K562 (cell line): ENCODE measurements at regions not wholly inside any gene's neighbourhood (a gene's known extent, or its start where the extent isn't known, plus 50 kb on each side); places are given as distances from the start of the nearest gene placed in this dataset.

Experiments used
- ATAC-seq: fragments of 200-7000 bp; cut with Tn5 transposase; 3 replicates; pipeline ENCODE4 v1.9.1; 2020; ENCODE audit warnings: moderate library complexity
- BruUV-seq: library from RNA; stranded (reverse); fragments of 400-500 nt; replicated peaks from 2 replicates; lab custom pipeline; 2021; lab: Mats Ljungman, UMichigan
- CTCF ChIA-PET: fragments of 300-600 bp; formaldehyde crosslinking; extraction: SDS; loops from one replicate; lab custom pipeline; 2021; ENCODE audit warnings: low intra/inter-chr PET ratio; lab: Yijun Ruan, JAX
- POLR2A ChIA-PET: fragments of 300-600, 350-650 bp; sonication (Branson Sonifier 250); formaldehyde crosslinking; extraction: SDS; loops from one replicate; lab custom pipeline; 2021; ENCODE audit warnings: antibody characterized with exemption, inconsistent platforms; lab: Yijun Ruan, JAX
- DNase-seq, 4 experiments: peaks; one replicate each; pipeline versions ENCODE4 v3.0.0 to v3.0.0-alpha.2; 2011 to 2018; ENCODE audit warnings: low spot score in 3 of 4, mixed read lengths in 3 of 4; ENCODE audit errors: extremely low read depth in 1 of 4
- FAIRE-seq: peaks from 2 replicates; lab custom pipeline; 2011; peaks lifted over from hg19 to GRCh38; lab: Jason Lieb, UNC
- H2AFZ ChIP-seq: 2 replicates; pipeline ENCODE4 v1.6.0; 2011; ENCODE audit warnings: low read depth, low read length, control low read depth, inconsistent platforms
- H3K27ac ChIP-seq: fragments of 200-600 bp; 3 replicates; pipeline ENCODE4 v1.8.0; 2011; ENCODE audit warnings: low read depth, mild to moderate bottlenecking, control low read depth, inconsistent platforms, low read length, moderate library complexity, mixed read lengths; ENCODE audit errors: extremely low read depth
- H3K27me3 ChIP-seq, 2 experiments: fragments of 300-600 bp in 1 of 2; 2 replicates in 1 of 2; 3 replicates in 1 of 2; pipeline versions ENCODE4 v1.6.0 to v1.8.0; 2011; ENCODE audit warnings: inconsistent platforms in 2 of 2, low read length in 2 of 2, mild to moderate bottlenecking in 1 of 2, mixed read lengths in 1 of 2, moderate library complexity in 1 of 2; ENCODE audit not compliant: control insufficient read depth in 2 of 2, insufficient read depth in 2 of 2
- H3K36me3 ChIP-seq: fragments of 300-600 bp; 3 replicates; pipeline ENCODE4 v1.8.0; 2011; ENCODE audit warnings: mild to moderate bottlenecking, low read length, inconsistent platforms; ENCODE audit not compliant: control insufficient read depth, insufficient read depth
- H3K4me1 ChIP-seq, 2 experiments: fragments of 200-600 bp in 1 of 2; replicated peaks in 1 of 2; 2 replicates in 1 of 2; 3 replicates in 1 of 2; pipeline versions ENCODE4 v1.5.1 to v1.8.0; 2011; ENCODE audit warnings: inconsistent platforms in 2 of 2, low read length in 2 of 2, mild to moderate bottlenecking in 1 of 2, mixed read lengths in 1 of 2, moderate library complexity in 1 of 2; ENCODE audit not compliant: control insufficient read depth in 2 of 2, insufficient read depth in 2 of 2
- H3K4me2 ChIP-seq: 2 replicates; pipeline ENCODE4 v1.6.1; 2011; ENCODE audit warnings: low read length, control low read depth, inconsistent platforms, mixed read lengths; ENCODE audit not compliant: insufficient read depth
- H3K4me3 ChIP-seq: fragments of 200-600 bp; sonication (generic), shearing (Covaris generic); 2 replicates; pipeline ENCODE4 v1.5.1; 2016; ENCODE audit warnings: control low read depth, inconsistent platforms
- H3K79me2 ChIP-seq: fragments of 200-600 bp; 3 replicates; pipeline ENCODE4 v1.8.0; 2011; ENCODE audit warnings: low read length, inconsistent platforms; ENCODE audit not compliant: control insufficient read depth, insufficient read depth
- H3K9ac ChIP-seq, 2 experiments: 2 replicates each; pipeline versions ENCODE4 v1.6.0 to v1.6.1; 2011; ENCODE audit warnings: low read depth in 2 of 2, low read length in 2 of 2, control low read depth in 1 of 2, inconsistent platforms in 1 of 2, mild to moderate bottlenecking in 1 of 2, mixed read lengths in 1 of 2; ENCODE audit not compliant: insufficient read depth in 1 of 2
- H3K9me1 ChIP-seq: one replicate; pipeline ENCODE4 v1.6.0; 2011; ENCODE audit warnings: inconsistent platforms, mild to moderate bottlenecking, low read length, moderate library complexity; ENCODE audit not compliant: control insufficient read depth, insufficient read depth
- H3K9me3 ChIP-seq: replicated peaks from 2 replicates; pipeline ENCODE4 v1.5.1; 2011; ENCODE audit warnings: low read depth, low read length, inconsistent platforms; ENCODE audit not compliant: control insufficient read depth, insufficient read depth
- H4K20me1 ChIP-seq: replicated peaks from 2 replicates; pipeline ENCODE4 v1.6.1; 2011; ENCODE audit warnings: low read length, inconsistent platforms, mixed read lengths; ENCODE audit not compliant: control insufficient read depth, insufficient read depth
- DIDO1 ChIP-seq: fragments of 450-650 bp; IDR thresholded peaks from 2 replicates; pipeline ENCODE4 v1.6.1; 2016; ENCODE audit warnings: low read depth, missing biosample characterization, missing genetic modification characterization
- EP300 ChIP-seq: IDR thresholded peaks from 2 replicates; pipeline ENCODE4 v1.6.1; 2012; ENCODE audit warnings: low read length, improper control_type of control experiment
- GABPB1 ChIP-seq: sonication (generic); formaldehyde crosslinking; IDR thresholded peaks from 2 replicates; pipeline ENCODE4 v1.8.0; 2022; ENCODE audit warnings: mild to moderate bottlenecking, missing genetic modification reagents
- KAT8 ChIP-seq: fragments of 450-650 bp; IDR thresholded peaks from 2 replicates; pipeline ENCODE4 v1.6.1; 2016; ENCODE audit warnings: low read depth, mild to moderate bottlenecking
- MCM5 ChIP-seq: fragments of 450-650 bp; IDR thresholded peaks from 2 replicates; pipeline ENCODE4 v1.6.1; 2016; ENCODE audit warnings: low read depth
- MTA3 ChIP-seq: fragments of 450-650 bp; formaldehyde crosslinking; IDR thresholded peaks from 2 replicates; pipeline ENCODE4 v1.6.1; 2017; ENCODE audit warnings: mild to moderate bottlenecking, borderline replicate concordance
- POLR3G ChIP-seq: IDR thresholded peaks from 2 replicates; pipeline ENCODE4 v1.6.1; 2011; ENCODE audit not compliant: insufficient read length, insufficient replicate concordance; ENCODE audit errors: extremely low read depth
- TAF9B ChIP-seq: fragments of 450-650 bp; IDR thresholded peaks from 2 replicates; pipeline ENCODE4 v1.6.1; 2018; ENCODE audit warnings: mild to moderate bottlenecking; ENCODE audit not compliant: partially characterized antibody
- TOE1 ChIP-seq, 2 experiments: fragments of 450-650 bp in 1 of 2; sonication (generic) in 1 of 2; formaldehyde crosslinking in 1 of 2; IDR thresholded peaks; 2 replicates each; pipeline versions ENCODE4 v1.7.1 to v1.8.0; 2016 to 2022; ENCODE audit warnings: borderline replicate concordance in 2 of 2, mild to moderate bottlenecking in 2 of 2, antibody characterized with exemption in 1 of 2, inconsistent platforms in 1 of 2, low read depth in 1 of 2, missing genetic modification reagents in 1 of 2, moderate library complexity in 1 of 2
- WGBS: fragments of 100-300 bp; shearing (Covaris generic); methylation state at CpG from one replicate; pipeline ENCODE4 v1.1.6; 2016; ENCODE audit warnings: low coverage, mixed read lengths; ENCODE audit not compliant: insufficient coverage; ENCODE audit errors: missing lambda C conversion rate; 5-methylcytosine and 5-hydroxymethylcytosine counted together
- in situ Hi-C: fragments of 300-500 bp; cut with MboI; formaldehyde crosslinking; loops from 4 replicates; pipeline ENCODE4 v1.15.0; 2018; ENCODE audit warnings: inconsistent platforms, mixed read lengths
- intact Hi-C: fragments of 100-400 bp; cut with micrococcal nuclease; formaldehyde crosslinking; loops from 2 replicates; pipeline ENCODE4 v1.14.2; 2022
- TF ChIP-seq, protein P1 (sequence below): sonication (generic); formaldehyde crosslinking; IDR thresholded peaks from 2 replicates; pipeline ENCODE4 v1.5.0; 2020; ENCODE audit warnings: missing genetic modification reagents
- TF ChIP-seq, protein P2 (sequence below): fragments of 450-650 bp; IDR thresholded peaks from 2 replicates; pipeline ENCODE4 v1.6.1; 2017; ENCODE audit warnings: mild to moderate bottlenecking, moderate library complexity
- TF ChIP-seq, protein P3 (sequence below): fragments of 250-450 bp; sonication (Bioruptor Pico); IDR thresholded peaks from 2 replicates; pipeline ENCODE4 v1.4.0; 2020; ENCODE audit warnings: mild to moderate bottlenecking
- TF ChIP-seq, protein P4 (sequence below): sonication (generic); formaldehyde crosslinking; IDR thresholded peaks from 2 replicates; pipeline ENCODE4 v1.8.0; 2023; ENCODE audit warnings: mild to moderate bottlenecking, missing genetic modification reagents
- TF ChIP-seq, protein P5 (sequence below): fragments of 450-650 bp; IDR thresholded peaks from 2 replicates; pipeline ENCODE4 v1.6.1; 2016; ENCODE audit warnings: antibody characterized with exemption

DNA sequence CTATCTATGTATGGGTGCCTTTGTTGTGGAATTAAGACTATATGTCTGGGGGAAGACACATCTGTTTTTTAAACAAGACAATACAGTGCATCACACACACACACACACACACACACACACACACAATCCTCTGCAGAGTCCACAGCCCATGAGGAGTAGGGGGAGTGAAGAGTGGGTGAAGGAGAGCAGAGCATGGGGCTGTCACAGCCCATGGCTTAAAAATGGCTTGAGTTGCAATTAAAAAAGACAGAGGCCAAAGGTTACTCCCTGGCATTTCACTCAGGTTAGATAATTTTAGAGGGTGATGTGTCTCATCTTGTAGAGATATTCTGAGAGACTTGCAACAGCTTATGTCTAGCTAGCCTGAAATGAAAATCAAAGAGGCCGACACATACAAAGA, 176.5 kb upstream of the PLXNA2 start:
- no peaks in the 10 kb centered on the region for H3K9me3 ChIP-seq
- no peak for FAIRE-seq
- no peaks in the 10 kb centered on the region for H4K20me1 ChIP-seq
- DNase-seq: no peak
- ChIA-PET POLR2A (no interaction called here), CTCF (no interaction called here)
- H3K9ac ChIP-seq: no peak overlapping the region
- H3K79me2 ChIP-seq: no peaks in the 10 kb centered on the region
- H3K4me2 ChIP-seq: no peak overlapping the region
- H3K4me3 ChIP-seq: no peak overlapping the region
- no peaks in the 10 kb centered on the region for H3K9me1 ChIP-seq
- intact Hi-C loops: no loop called here
- 4% methylated on average over 1 of the region's 1 CpG for WGBS
- no TSS peak for BruUV-seq
- H3K27ac ChIP-seq: no peak overlapping the region
- ATAC-seq: no peak
- no peaks in the 10 kb centered on the region for H3K36me3 ChIP-seq
- no peaks in the 10 kb centered on the region; a peak in 1 of 5 replicates for H3K27me3 ChIP-seq
- H3K4me1 ChIP-seq: no peaks in the 10 kb centered on the region
- in situ Hi-C loops: no loop called here
- H2AFZ ChIP-seq: no peak overlapping the region
- TF ChIP-seq TOE1 (IDR thresholded peaks at IDR 0.05; ENCODE audit: borderline replicate concordance): no peak
- TF ChIP-seq TOE1 (CRISPR knock-in tag; IDR thresholded peaks at IDR 0.05; ENCODE audit: borderline replicate concordance, low read depth): no peak
- no peak for TF ChIP-seq POLR3G
- TF ChIP-seq, protein P1, sequence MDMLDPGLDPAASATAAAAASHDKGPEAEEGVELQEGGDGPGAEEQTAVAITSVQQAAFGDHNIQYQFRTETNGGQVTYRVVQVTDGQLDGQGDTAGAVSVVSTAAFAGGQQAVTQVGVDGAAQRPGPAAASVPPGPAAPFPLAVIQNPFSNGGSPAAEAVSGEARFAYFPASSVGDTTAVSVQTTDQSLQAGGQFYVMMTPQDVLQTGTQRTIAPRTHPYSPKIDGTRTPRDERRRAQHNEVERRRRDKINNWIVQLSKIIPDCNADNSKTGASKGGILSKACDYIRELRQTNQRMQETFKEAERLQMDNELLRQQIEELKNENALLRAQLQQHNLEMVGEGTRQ (CRISPR knock-in tag): no peak
- TF ChIP-seq MTA3: no peak
- no peak for TF ChIP-seq KAT8
- TF ChIP-seq, protein P2, sequence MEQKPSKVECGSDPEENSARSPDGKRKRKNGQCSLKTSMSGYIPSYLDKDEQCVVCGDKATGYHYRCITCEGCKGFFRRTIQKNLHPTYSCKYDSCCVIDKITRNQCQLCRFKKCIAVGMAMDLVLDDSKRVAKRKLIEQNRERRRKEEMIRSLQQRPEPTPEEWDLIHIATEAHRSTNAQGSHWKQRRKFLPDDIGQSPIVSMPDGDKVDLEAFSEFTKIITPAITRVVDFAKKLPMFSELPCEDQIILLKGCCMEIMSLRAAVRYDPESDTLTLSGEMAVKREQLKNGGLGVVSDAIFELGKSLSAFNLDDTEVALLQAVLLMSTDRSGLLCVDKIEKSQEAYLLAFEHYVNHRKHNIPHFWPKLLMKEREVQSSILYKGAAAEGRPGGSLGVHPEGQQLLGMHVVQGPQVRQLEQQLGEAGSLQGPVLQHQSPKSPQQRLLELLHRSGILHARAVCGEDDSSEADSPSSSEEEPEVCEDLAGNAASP: no peak
- no peak for TF ChIP-seq GABPB1
- TF ChIP-seq DIDO1 (tag): no peak
- TF ChIP-seq, protein P3, sequence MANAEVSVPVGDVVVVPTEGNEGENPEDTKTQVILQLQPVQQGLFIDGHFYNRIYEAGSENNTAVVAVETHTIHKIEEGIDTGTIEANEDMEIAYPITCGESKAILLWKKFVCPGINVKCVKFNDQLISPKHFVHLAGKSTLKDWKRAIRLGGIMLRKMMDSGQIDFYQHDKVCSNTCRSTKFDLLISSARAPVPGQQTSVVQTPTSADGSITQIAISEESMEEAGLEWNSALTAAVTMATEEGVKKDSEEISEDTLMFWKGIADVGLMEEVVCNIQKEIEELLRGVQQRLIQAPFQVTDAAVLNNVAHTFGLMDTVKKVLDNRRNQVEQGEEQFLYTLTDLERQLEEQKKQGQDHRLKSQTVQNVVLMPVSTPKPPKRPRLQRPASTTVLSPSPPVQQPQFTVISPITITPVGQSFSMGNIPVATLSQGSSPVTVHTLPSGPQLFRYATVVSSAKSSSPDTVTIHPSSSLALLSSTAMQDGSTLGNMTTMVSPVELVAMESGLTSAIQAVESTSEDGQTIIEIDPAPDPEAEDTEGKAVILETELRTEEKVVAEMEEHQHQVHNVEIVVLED: no peak
- no peak for TF ChIP-seq MCM5
- no peak for TF ChIP-seq EP300
- TF ChIP-seq, protein P4, sequence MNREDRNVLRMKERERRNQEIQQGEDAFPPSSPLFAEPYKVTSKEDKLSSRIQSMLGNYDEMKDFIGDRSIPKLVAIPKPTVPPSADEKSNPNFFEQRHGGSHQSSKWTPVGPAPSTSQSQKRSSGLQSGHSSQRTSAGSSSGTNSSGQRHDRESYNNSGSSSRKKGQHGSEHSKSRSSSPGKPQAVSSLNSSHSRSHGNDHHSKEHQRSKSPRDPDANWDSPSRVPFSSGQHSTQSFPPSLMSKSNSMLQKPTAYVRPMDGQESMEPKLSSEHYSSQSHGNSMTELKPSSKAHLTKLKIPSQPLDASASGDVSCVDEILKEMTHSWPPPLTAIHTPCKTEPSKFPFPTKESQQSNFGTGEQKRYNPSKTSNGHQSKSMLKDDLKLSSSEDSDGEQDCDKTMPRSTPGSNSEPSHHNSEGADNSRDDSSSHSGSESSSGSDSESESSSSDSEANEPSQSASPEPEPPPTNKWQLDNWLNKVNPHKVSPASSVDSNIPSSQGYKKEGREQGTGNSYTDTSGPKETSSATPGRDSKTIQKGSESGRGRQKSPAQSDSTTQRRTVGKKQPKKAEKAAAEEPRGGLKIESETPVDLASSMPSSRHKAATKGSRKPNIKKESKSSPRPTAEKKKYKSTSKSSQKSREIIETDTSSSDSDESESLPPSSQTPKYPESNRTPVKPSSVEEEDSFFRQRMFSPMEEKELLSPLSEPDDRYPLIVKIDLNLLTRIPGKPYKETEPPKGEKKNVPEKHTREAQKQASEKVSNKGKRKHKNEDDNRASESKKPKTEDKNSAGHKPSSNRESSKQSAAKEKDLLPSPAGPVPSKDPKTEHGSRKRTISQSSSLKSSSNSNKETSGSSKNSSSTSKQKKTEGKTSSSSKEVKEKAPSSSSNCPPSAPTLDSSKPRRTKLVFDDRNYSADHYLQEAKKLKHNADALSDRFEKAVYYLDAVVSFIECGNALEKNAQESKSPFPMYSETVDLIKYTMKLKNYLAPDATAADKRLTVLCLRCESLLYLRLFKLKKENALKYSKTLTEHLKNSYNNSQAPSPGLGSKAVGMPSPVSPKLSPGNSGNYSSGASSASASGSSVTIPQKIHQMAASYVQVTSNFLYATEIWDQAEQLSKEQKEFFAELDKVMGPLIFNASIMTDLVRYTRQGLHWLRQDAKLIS: no peak
- TF ChIP-seq, protein P5, sequence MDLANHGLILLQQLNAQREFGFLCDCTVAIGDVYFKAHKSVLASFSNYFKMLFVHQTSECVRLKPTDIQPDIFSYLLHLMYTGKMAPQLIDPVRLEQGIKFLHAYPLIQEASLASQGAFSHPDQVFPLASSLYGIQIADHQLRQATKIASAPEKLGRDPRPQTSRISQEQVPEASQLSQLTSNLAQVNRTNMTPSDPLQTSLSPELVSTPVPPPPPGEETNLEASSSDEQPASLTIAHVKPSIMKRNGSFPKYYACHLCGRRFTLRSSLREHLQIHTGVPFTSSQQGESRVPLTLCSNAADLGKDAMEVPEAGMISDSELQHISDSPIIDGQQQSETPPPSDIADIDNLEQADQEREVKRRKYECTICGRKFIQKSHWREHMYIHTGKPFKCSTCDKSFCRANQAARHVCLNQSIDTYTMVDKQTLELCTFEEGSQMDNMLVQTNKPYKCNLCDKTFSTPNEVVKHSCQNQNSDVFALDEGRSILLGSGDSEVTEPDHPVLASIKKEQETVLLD: no peak
- no peak for TF ChIP-seq TAF9B
